ENCODE measurements at regions not wholly inside any gene's neighbourhood (a gene's known extent, or its start where the extent isn't known, plus 50 kb on each side); places are given as distances from the start of the nearest gene placed in this dataset.

- TF ChIP-seq CTCF (IDR thresholded peaks at IDR 0.05 in 8 of 11, conservative IDR thresholded peaks at IDR 0.05 in 3 of 11) (no peak), POLR2AphosphoS5 (IDR thresholded peaks at IDR 0.05) (no peak), POLR2A (IDR thresholded peaks at IDR 0.05) (no peak)
These were observed 1098.5 kb downstream of the IGSF11 start for GRCh38 chr3:117936159-117936558.

Measured in spleen (tissue), 7 donors.